C4-2B (cell line): ENCODE measurements at regions not wholly inside any gene's neighbourhood (a gene's known extent, or its start where the extent isn't known, plus 50 kb on each side); places are given as distances from the start of the nearest gene placed in this dataset.

Source experiments
- CTCF ChIP-seq: fragments of 450-650 bp; conservative IDR thresholded peaks from 2 replicates; pipeline ENCODE4 v1.5.1; 2017; ENCODE audit warnings: mild to moderate bottlenecking
- ZFX ChIP-seq: fragments of 450-650 bp; IDR thresholded peaks from 2 replicates; pipeline ENCODE4 v1.6.1; 2017

GRCh38 chr5:148880197-148880596 is 53.8 kb downstream of the ADRB2 start:
- TF ChIP-seq CTCF: no peak
- TF ChIP-seq ZFX: no peak
